ENCODE measurements at regions not wholly inside any gene's neighbourhood (a gene's known extent, or its start where the extent isn't known, plus 50 kb on each side); places are given as distances from the start of the nearest gene placed in this dataset.
"Not testable (repeated sequence)": the region's sequence is repeated elsewhere in the genome, so short reads cannot be mapped to it uniquely, and the experiment has no call there.

DNA sequence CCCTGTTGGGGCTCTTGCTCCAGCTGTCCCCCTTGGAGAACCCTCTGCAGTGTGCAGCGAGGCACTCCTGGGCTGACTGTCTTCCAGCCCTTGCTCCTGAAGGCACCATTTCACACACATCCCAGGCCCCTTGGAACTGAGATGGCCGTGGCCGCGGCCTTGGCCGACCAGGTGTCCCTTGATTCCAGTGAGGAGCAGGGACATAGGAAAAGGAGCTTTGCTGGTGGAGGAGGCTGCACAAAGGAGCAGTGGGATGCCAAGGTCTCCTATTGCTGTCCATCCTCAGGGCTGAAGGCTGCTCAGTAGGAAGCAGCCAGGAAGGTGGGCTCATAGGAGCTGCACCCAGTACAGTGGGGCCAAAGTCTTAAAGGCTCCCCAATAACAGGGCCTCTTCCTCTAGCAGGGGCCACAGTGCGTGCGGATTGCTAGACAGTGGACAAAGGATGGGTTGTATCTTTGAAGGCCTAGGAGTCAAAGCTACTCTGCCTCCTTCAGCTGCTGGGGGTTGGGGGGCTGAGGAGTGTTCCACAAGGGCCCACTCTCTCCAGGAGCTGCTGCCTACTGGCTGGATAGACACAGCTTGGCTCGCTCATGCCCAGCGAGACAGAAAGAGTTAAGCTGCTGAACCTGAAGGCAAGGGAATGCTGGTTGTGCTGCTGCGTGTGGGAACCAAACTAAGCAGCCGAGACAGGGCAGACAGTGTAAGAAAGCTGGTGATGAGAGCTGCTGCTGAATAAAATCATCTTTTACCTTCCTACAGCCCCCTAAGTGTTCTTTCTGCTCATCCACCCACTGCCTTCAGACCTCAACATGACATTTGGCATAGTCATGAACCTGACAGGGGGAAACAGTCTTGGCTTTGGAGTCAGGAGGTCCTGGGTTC lies 891.9 kb upstream of the ZNF722 start:
- DNase-seq = no peak

- not testable (repeated sequence) for DNase-seq
Observed at GRCh38 chr7:63111511-63111910, 887.1 kb upstream of the ZNF722 start.

- no peak for DNase-seq
Observed at GRCh38 chr7:63112764-63113712, 885.6 kb upstream of the ZNF722 start.

GRCh38 chr7:63113713-63114285 lies 884.9 kb upstream of the ZNF722 start:
- DNase-seq = no peak

GRCh38 chr7:63114371-63114985 lies 884.2 kb upstream of the ZNF722 start:
- DNase-seq = no peak

All from hematopoietic multipotent progenitor cell treated with erythropoietin and hydrocortisone succinate and interleukin-3 and kit ligand, for 4 days (in vitro differentiated cells).